ENCODE measurements at regions not wholly inside any gene's neighbourhood (a gene's known extent, or its start where the extent isn't known, plus 50 kb on each side); places are given as distances from the start of the nearest gene placed in this dataset.

DNA sequence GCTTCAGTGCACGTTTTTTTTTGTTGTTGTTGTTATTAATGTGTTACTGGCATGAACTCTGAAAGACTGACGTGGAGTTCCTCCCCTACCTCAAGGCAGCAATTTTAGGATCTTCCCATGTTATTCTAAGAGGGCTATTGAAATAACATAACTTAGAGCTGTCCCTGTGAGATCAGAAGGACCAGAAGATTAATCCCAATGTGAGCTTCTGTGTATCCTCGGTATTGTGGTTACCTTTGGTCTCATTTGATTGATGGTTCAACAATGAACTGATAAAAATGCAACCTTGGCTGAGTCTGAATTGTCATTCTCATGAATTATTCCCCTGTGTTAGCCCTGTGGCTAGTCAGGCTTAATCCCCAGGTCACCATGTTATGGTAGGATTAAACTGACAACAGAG, 394.1 kb downstream of the TRIB2 start:
- no peak for DNase-seq

DNA sequence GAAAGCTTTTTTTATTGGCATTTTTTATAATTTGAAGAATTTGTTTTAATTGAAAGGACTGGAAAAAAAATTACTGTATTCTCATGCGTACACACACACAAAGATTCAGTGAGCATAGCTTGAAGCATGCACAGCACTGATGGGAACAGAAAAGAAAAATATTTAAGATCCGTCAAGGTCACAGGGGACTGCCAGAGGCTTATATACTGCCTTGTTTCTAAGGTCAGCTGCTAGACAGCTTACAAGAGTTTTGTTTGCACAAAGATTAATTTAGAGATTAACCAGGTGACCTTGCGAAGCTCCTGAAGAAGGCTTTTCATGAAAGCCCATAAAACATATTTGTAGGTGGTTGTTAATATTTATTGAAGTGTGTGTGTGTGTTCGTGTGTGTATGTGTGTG, 396.3 kb downstream of the TRIB2 start:
- no peak for DNase-seq

DNA sequence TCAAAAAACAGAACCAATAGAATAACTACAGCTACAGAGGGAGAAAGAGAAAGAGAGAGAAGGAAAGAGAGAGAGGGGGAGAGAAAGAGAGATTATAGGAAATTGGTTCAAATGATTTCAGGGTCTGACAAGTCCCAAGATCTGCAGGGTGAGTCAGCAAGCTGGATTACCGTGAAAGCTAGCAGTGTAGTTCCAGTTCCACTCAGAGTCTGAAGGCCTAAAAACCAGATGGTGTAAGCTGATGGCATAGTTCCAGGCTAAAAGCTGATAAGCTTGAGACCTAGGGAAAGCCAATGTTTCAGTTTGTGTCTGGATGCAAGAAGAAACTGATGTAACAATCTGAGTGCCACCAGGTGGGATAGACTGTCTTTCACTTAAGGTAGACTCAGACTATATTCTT, 397.7 kb downstream of the TRIB2 start:
- DNase-seq = no peak

DNA sequence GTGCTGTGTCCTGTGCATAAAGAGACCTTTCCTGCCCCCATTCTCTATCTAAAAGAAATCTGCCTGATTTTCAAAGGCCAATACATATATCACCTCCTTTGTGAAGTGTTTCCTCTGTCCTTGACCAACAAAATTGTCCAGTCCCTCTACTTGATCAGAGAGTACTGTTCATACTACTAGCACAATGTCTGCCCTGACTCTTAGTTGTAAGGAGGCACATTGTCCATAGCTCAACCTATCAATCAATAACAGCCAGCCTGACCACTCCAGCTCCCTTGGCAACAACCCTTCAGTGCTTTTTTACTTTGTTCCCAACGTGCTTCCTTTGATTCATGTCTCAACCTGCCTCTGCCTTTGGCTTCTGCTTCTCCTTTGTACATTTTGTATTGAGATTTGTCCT, 398.9 kb downstream of the TRIB2 start:
- no peak for DNase-seq

DNA sequence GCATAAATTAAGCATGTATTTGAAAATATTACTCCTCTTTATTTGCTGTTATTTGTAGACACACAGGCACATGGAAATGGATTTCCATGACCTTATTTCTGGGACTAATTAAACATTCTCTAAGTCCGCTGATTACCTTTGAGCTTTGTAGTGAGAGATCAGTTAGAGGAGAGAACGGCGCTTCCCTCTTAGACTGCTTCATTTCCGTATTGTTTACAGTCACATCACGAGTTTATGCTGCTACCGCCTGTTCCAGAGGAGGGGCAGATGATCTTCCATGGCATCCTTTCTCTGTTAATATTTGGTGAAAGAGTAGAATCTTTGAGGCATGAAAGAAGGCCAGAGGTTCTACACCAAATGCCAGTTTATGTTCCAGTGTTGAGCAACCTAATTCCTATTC, 404.4 kb downstream of the TRIB2 start:
- no peak for DNase-seq

DNA sequence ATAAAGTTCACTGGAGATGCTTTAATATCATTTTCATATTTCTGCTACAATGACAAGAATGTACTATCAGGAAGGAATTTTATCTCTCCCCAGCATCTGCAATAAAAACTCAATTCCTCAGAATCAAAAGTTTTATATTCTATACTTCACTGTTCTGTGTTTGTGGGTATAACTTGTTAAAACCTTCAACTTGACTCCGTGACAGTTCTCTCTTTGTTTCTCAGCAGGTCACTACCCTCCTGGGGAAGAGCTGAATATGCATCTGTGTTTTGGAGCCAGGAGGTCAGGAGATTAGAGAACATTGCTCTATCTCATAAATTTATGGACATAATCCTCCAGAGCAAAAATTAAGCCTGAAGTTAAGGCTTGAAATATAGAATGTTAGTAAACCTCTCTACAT, 411.4 kb downstream of the TRIB2 start:
- no peak for DNase-seq

DNA sequence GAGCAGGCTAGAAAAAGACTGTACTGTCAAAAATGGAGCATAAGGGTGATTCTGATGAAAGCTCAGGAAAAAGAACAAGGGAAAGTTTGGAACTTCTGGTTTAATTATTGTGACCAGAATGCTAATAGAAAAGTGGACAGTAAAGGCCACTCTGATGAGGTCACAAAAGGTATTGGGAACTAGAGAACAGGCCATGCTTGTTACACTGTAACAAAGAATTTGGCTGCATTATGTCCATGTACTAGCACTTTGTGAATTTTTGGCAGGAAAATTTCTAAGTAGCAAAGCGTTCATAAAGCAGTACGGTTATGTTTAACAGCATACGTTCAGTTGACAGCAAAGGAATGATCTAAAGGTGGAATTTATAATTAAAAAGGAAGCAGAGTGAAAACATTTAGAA, 418.6 kb downstream of the TRIB2 start:
- DNase-seq = no peak

DNA sequence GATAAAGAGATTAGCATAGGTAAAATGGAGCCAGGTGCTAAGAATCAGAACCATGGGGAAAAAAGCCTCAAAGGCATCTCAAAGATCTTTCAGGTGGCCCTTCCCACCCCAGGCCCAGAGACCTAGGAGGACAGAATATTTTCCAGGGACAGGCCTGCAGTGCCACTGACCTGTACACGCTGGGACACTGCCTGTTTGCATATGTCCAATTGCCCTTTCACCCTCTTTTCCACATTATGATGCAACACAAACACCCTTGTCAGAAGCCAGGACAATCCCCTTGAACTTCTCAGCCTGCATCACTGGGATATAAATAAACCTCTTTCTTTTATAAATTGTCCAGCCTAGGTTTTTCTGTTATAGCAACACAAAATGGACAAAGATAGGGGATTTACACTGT, 419.1 kb downstream of the TRIB2 start:
- no peak for DNase-seq

DNA sequence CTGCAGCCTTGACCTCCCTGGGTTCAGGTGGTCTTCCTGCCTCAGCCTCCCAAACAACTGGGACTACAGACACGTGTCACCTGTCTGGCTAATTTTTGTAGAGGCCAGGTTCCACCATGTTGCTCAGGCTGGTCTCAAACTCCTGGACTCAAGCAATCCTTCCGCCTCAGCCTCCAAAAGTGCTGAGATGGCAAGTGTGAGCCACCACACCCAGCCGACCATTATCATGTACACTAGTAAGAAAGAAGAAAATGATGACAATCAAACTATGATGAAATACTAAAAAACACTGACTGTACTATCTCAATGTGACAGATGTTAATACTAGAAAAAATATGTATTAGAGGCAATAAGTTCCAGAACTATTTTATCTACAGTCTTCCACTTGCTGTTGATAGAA, 420.9 kb downstream of the TRIB2 start:
- no peak for DNase-seq

DNA sequence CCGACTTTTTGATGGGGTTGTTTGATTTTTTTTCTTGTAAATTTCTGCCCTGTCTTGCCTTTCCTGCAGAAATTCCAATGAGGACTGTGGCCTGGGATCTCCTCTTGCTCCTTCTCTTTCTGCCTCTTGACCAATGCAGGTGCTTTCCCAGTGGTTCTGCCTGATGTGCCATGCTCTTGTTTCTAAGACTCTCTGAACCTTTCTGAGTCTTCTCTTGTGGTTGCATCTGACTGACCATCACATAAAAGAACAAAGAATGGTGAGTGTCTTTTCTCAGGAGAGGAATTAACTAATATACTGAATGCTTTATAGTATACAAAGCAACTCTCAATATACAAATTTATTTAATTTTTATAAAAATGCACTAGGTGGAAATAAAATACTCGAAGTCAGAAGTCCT, 424.6 kb downstream of the TRIB2 start:
- no peak for DNase-seq

DNA sequence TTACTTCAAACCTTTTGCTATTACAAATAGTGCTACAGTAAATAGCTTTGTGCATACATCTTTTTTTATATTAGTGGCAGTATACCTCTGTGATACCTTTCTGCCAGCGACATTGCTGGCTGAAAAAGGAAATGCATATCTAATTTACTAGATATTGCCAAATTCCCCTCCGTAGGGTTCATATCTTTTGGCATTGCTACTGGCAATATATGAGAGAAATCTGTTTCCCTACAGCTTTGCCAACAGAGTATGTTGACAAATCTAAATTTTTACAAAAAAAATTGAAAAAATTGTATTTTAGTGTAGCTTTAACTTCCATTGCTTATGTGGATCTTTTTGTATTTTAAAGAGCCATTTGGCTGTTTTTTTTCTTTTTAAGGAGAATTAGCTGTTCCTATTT, 426.7 kb downstream of the TRIB2 start:
- no peak for DNase-seq

DNA sequence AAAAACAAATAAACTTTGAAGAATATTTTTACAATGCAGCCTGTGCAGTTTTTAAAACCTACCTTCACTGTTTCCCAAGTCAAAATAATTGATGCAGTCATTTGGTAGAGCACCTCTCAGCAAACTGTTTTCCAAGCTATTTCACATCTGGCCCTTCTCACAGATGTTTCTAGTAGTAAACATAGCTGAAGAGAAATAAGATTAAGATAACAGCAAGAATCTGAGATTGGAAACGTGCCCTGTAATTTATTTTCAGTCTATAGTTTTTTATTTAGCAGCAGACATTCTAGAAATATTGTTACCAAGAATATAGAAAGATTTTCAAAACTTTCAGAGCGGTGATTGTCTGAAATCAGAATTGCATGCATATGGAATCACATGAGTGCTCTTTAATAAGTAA, 440.2 kb downstream of the TRIB2 start:
- no peak for DNase-seq

DNA sequence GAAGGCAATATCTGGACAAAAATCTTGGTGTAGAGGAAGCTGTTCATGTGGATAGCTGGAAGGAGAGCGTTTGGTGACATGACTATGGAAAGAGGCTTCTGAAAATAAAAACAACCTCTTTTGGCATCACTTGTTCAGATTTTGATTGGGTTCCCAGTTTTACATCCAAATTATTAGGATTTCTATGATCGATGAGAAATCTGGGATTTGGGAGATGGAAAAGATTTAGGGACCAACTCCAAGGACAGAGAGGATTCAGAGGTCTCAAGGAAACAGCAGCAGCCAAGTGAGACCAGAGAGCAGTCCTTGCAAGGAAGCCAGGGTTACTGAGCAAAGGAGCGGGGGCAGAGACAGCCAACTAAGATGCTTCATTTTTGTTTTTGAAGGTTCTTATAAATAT, 441.7 kb downstream of the TRIB2 start:
- DNase-seq = no peak

DNA sequence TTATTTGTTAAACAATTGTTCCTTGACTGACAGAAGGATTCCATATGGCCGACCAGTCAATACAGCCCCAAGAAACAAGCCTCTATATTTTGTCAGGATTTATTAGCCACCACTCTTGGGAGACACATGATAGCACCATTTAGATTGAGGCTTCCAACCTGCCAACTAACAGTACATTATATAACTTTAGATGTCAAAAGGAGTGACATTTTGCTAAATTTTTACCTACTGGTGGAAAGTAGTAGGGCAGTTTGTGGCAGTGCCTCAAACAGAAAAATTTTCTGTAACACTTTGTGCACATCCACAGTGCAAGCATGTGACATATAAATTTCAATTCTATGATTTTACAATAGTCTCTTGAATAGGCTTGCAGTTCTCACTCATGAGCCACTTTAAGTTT, 464.0 kb downstream of the TRIB2 start:
- DNase-seq = no peak

DNA sequence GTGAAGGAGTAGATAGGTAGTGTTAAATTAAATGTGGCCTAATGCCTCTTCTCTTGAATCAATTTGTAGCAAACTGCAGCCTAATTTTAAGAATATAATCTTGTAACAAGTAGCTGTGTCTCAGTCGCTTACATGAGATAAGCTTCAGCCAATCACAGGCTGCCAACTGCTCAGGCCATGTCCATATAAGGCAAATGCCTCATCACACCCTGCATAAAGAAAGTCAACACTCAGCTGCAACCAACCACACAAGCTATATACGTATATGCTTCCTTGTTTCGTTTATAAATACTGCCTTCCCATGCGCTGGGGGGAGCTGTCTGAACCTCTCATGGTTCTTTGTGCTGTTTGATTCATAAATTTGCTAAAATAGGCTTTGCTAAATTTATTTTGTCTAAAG, 476.3 kb downstream of the TRIB2 start:
- DNase-seq = no peak

DNA sequence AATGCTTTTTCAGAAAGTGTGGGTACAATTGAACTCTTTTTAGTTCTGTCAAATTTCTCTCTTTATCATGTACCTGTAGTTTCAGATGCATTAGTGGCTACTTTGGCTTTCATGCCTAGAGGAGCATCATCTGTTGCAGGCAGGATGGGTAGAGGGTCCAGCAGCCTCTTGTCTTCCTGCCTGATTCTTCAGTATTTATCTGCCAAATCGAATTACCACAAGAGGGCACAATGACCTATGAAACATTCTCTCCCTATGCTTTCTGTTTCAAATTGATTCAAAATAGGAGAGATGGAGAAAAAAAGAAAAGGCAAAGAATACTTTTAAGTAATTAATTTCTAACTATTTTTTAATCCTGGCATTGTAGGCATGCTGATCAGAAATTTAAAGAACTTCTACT, 477.2 kb downstream of the TRIB2 start:
- no peak for DNase-seq

DNA sequence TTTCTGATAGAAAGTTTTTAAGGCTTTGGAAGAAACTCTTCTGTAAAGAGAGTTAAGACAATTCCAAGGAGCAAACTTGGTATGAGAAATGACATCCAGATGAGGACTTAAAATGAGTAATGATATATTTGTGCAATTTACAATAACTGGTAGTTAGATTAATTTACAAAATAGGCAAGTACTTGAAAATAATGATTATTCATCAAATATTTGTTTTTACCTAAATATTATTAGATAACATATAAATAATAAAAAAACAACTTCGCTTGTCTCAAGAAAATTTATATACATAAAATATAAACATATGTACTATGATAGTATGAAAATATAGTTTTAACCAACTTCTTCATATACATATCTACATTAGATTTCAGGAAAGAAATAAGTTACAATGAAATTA, 478.5 kb downstream of the TRIB2 start:
- DNase-seq = no peak

DNA sequence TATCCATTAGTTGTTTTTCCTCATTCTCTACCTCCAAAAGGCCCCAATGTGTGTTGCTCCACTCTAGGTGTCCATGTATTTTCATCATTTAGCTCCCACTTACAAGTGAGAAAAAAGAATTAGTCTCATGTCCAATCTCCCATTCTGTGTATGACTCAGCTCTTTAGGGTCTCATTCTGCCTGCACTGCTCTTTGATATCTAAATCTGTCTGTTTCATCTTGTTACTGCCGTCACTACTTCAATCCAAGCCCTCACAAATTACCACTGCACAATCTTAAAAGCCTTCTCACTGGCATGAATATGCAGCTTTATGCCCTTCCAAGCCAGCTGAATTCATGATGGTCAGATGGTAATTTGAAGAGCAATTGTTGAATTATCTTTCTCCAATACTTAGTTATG, 480.5 kb downstream of the TRIB2 start:
- no peak for DNase-seq

DNA sequence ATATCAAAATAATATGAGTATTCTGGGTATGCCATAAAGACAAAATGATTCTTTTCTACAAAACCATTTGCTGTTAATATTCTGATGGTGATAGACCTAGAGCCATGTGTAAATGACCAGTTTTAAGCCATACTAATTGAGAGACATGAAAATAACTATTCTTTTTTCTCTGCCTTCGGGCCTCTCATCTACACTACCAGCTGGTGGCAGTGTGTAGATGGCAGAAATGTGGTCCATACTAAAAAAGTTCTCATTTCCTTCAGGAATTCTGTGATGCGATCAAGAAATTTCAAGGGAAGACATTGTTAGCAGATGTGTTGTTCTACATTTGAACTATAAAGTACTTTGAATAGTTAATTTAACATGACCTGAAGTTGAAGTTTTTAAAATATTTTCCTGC, 485.2 kb downstream of the TRIB2 start:
- DNase-seq = no peak

DNA sequence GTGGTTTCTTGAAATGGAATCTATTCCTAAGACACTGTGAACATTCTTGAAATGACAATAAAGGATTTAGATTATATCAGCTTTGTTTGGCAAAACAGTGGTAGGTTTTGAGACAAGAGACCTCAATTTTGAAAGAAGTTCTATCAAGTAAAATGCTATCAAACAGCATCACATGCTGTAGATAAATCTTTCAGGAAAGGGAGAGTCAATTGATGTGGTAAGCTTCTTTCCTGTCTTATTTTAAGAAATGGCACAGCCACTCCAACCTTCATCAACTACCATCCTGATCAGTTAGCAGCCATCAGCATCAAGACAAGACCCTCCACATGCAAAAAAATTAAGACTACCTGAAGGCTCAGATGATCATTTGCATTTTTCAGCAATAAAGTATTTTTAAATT, 495.4 kb downstream of the TRIB2 start:
- DNase-seq = no peak

DNA sequence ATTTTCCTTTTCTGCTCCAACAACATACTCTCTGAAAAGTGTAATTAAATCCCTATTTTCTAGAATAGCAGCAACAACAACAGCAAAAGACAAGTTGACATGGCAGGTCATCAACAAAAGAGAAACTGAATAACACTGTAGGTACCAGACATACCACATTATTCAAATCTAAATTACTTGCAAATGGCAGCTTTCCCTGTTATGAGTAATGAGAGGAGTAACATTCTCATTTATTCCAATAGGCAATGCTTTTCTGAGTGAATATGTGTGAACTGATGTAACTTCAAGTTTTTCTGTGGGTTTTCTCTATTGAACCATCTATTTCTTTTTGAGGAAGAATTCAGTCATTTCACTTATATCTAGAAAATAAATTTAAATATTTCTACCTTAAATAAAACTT, 501.5 kb downstream of the TRIB2 start:
- no peak for DNase-seq

DNA sequence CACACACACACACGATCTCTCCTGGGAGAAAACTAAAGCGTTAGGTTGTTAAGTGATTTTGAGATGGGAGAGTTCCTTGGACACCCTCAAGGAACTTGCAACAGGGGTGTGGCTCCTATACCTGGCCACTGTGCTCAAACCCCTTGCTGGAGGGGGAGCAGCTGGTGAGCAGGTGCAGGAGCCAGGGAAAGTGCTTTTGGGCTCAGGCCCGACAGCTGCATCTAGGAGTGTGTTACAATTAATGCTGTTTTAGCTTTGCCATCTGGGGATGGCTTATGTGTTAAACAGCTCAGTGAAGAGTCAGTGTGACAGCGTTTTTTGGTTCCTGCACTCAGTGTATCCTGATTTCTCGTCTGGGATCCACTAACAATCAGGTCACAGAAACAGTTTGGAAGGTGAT, 510.8 kb downstream of the TRIB2 start:
- DNase-seq = no peak

DNA sequence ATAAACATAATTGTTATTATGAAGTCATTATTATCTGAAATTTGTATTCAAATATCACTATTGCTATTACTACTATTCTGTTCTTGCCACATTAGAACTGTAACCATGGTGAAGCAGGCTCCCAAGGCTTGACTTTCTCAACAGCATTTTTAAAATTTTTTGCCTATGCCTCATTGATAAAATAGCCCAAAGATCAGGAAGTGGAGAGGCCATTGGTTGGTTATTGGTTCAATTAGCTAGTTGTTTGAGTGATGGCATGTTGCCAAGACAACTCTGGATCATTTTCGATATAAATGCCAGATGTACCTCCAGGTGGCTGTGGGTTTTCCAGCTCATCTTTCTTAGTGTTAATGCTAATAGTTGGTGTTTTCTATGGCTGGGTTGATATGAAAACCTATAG, 513.5 kb downstream of the TRIB2 start:
- DNase-seq = no peak

DNA sequence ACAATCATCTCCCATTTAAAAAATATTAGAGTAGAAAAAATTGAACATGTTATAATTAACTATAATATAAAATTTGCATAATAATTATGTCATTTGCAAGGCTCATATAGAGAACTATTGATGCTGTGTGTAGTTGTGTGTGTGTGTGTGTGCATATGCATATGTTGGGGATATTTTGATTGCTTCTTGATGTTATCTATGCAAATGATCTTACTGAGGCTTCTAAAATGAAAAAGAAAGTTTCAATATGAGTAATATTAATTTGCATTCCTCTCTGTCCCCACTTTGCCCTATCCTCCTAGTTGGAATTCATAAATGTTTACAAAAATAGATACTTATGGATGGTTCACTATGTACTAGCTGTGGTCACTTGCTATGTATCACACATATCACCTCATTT, 523.3 kb downstream of the TRIB2 start:
- no peak for DNase-seq

DNA sequence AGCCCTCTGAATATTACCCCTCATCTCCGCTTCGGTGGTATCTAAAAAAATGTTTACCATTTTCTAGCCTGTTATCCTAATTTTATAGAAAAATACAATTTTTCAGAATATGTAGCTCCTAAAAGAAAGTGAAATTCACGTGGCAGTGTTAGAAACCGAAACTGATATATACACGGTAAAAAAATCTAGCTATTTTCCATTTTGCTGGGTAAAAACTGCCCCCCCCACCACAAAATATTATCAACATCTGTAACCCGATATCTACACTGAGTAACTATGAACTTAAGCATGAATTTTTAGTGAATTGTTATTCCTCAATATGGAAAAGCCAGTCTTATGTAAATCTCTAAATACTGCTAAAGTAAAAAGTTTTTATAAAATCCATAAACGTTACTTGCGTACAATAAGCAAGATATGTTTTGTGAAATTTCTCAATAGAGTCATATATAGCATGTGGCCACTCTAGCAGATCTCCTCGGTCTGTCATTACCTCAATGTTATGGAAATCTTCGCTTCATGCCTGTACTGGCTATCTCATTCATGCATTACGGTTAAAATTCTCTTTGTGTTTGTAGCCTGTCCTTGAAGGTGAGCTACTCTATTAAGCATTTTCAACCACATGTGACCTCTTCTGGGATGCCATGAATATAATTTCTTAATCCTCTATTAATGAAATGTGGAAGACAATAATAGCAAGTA, 524.2 kb downstream of the TRIB2 start:
- DNase-seq = no peak

DNA sequence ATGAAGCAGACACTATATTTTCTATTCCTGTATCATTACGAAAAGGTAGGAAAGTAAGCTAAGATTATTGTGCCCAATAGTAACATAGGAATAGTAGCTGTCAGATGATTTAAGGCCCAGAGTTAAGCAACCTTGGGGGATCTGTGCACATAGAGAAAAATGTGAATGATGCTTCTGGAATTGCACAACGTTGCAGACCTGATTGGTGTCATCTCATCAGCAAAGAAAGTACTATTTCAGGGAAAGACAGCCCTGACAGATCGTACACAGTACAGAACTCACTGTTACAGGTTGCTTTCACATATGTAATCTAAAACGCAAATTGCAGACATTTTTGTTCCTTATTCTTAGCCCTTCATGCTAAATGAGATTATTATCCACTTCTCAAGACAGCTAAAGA, 535.9 kb downstream of the TRIB2 start:
- no peak for DNase-seq
